ENCODE measurements at regions not wholly inside any gene's neighbourhood (a gene's known extent, or its start where the extent isn't known, plus 50 kb on each side); places are given as distances from the start of the nearest gene placed in this dataset.

- Histone ChIP-seq H3K36me3 (no peaks in the 10 kb centered on the region), H3K4me1 (ENCODE audit: control insufficient read depth in 1 of 2, low read depth in 2 of 2) (no peaks in the 10 kb centered on the region), H3K27ac (no peak overlapping the region), H3K27me3 (replicated peaks; ENCODE audit: insufficient read depth) (no peaks in the 10 kb centered on the region), H3K9me3 (no peaks in the 10 kb centered on the region), H3K4me3 (no peak overlapping the region)
- DNase-seq (ENCODE audit: low spot score) (no peak), ATAC-seq (ENCODE audit: insufficient number of reproducible peaks, low FRiP score, low read depth) (no peak)
- no peak for TF ChIP-seq CTCF (IDR thresholded peaks at IDR 0.05)
Observed at GRCh38 chr2:16103614-16104314, 163.4 kb downstream of the MYCN start.

GRCh38 chr2:16102976-16103380 is 162.6 kb downstream of the MYCN start:
- Histone ChIP-seq H3K36me3 (no peaks in the 10 kb centered on the region), H3K4me1 (ENCODE audit: control insufficient read depth in 1 of 2, low read depth in 2 of 2) (no peaks in the 10 kb centered on the region), H3K4me3 (no peak overlapping the region), H3K27me3 (replicated peaks; ENCODE audit: insufficient read depth) (no peaks in the 10 kb centered on the region), H3K27ac (no peak overlapping the region), H3K9me3 (no peaks in the 10 kb centered on the region)
- DNase-seq (ENCODE audit: low spot score) (no peak), ATAC-seq (ENCODE audit: insufficient number of reproducible peaks, low FRiP score, low read depth) (no peak)
- TF ChIP-seq CTCF (IDR thresholded peaks at IDR 0.05): no peak

GRCh38 chr2:16102358-16102975 is 162.1 kb downstream of the MYCN start:
- ATAC-seq (ENCODE audit: insufficient number of reproducible peaks, low FRiP score, low read depth) (no peak), DNase-seq (ENCODE audit: low spot score) (no peak)
- no peak overlapping the region for H3K4me3 ChIP-seq
- H3K4me1 ChIP-seq (ENCODE audit: control insufficient read depth in 1 of 2, low read depth in 2 of 2): no peaks in the 10 kb centered on the region
- no peak overlapping the region for H3K27ac ChIP-seq
- no peaks in the 10 kb centered on the region for H3K9me3 ChIP-seq
- H3K36me3 ChIP-seq: no peaks in the 10 kb centered on the region
- no peak for TF ChIP-seq CTCF (IDR thresholded peaks at IDR 0.05)
- H3K27me3 ChIP-seq (replicated peaks; ENCODE audit: insufficient read depth): no peaks in the 10 kb centered on the region

GRCh38 chr2:16101196-16101595 is 160.8 kb downstream of the MYCN start:
- no peak for ATAC-seq (ENCODE audit: insufficient number of reproducible peaks, low FRiP score, low read depth)
- H3K4me1 ChIP-seq (ENCODE audit: control insufficient read depth in 1 of 2, low read depth in 2 of 2): no peaks in the 10 kb centered on the region
- no peaks in the 10 kb centered on the region for H3K9me3 ChIP-seq
- no peak for TF ChIP-seq CTCF (IDR thresholded peaks at IDR 0.05)
- no peak overlapping the region for H3K4me3 ChIP-seq
- no peaks in the 10 kb centered on the region for H3K27me3 ChIP-seq (replicated peaks; ENCODE audit: insufficient read depth)
- no peak for DNase-seq (ENCODE audit: low spot score)
- H3K36me3 ChIP-seq: no peaks in the 10 kb centered on the region
- H3K27ac ChIP-seq: no peak overlapping the region

GRCh38 chr2:16100006-16100405 is 159.7 kb downstream of the MYCN start:
- Histone ChIP-seq H3K4me1 (ENCODE audit: control insufficient read depth in 1 of 2, low read depth in 2 of 2) (no peaks in the 10 kb centered on the region), H3K27me3 (replicated peaks; ENCODE audit: insufficient read depth) (no peaks in the 10 kb centered on the region), H3K9me3 (no peaks in the 10 kb centered on the region), H3K27ac (no peak overlapping the region), H3K36me3 (no peaks in the 10 kb centered on the region), H3K4me3 (no peak overlapping the region)
- ATAC-seq (ENCODE audit: insufficient number of reproducible peaks, low FRiP score, low read depth) (no peak), DNase-seq (ENCODE audit: low spot score) (no peak)
- TF ChIP-seq CTCF (IDR thresholded peaks at IDR 0.05): no peak
